ENCODE measurements at regions not wholly inside any gene's neighbourhood (a gene's known extent, or its start where the extent isn't known, plus 50 kb on each side); places are given as distances from the start of the nearest gene placed in this dataset.

GRCh38 chr4:92232566-92232965, 71.2 kb upstream of the GRID2 start:
- TF ChIP-seq CTCF (IDR thresholded peaks at IDR 0.05 in 8 of 11, conservative IDR thresholded peaks at IDR 0.05 in 3 of 11): no peak
- no peak for TF ChIP-seq POLR2A (IDR thresholded peaks at IDR 0.05)

Data from spleen (tissue), 7 donors.